ENCODE measurements at regions not wholly inside any gene's neighbourhood (a gene's known extent, or its start where the extent isn't known, plus 50 kb on each side); places are given as distances from the start of the nearest gene placed in this dataset.

DNA sequence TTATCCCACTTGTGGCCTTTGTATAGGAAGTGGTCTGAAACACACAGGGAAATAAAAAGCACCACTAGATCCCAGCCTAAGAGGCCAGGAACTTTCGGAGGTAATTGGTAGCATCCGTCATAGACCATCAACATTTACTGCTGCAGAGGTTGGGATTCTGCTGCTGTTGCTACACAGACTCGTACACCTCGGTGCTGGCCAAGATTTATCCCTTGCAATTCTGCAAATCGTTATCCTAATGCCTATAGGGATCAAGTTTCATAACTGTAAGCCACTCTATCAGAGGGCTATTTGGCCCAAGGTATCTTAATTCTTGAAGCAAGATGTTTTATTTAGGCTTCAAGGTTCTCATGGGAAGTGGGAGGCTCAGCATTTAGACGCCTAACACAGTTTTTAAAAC lies 913.6 kb downstream of the GALC start:
- Mint-ChIP-seq H3K4me1 (ENCODE audit: low read depth) (no peaks in the 10 kb centered on the region), H3K27me3 (no peaks in the 10 kb centered on the region), H3K36me3 (ENCODE audit: insufficient read depth) (no peaks in the 10 kb centered on the region), H3K4me3 (ENCODE audit: low read depth) (no peak overlapping the region), H3K9me3 (ENCODE audit: low read depth) (no peaks in the 10 kb centered on the region), H3K27ac (no peak overlapping the region)
- TF ChIP-seq, protein P1, sequence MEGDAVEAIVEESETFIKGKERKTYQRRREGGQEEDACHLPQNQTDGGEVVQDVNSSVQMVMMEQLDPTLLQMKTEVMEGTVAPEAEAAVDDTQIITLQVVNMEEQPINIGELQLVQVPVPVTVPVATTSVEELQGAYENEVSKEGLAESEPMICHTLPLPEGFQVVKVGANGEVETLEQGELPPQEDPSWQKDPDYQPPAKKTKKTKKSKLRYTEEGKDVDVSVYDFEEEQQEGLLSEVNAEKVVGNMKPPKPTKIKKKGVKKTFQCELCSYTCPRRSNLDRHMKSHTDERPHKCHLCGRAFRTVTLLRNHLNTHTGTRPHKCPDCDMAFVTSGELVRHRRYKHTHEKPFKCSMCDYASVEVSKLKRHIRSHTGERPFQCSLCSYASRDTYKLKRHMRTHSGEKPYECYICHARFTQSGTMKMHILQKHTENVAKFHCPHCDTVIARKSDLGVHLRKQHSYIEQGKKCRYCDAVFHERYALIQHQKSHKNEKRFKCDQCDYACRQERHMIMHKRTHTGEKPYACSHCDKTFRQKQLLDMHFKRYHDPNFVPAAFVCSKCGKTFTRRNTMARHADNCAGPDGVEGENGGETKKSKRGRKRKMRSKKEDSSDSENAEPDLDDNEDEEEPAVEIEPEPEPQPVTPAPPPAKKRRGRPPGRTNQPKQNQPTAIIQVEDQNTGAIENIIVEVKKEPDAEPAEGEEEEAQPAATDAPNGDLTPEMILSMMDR (IDR thresholded peaks at IDR 0.05; ENCODE audit: unreplicated experiment): no peak
- DNase-seq (ENCODE audit: low spot score, unreplicated experiment): no peak

DNA sequence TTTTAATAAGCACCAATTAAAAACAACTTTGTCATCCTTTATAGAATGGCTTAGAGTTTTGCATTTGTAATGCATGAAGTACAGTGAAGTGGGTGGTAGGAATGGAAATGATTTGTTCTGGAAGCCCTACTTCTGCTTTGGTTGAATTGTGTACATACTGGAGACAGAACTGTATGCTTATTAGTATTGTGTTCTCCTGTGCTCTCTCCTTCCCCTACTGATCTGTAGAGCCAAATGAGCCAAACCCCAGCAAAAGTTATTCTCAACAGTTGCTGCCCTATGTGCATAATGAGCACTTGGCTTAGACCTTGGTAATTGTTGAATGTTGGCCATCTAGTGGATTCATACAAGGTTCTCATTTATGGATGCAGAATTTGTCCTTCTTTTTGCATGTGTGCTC lies 916.1 kb downstream of the GALC start:
- no peak for DNase-seq (ENCODE audit: low spot score, unreplicated experiment)
- Mint-ChIP-seq H3K27me3 (no peaks in the 10 kb centered on the region), H3K9me3 (ENCODE audit: low read depth) (no peaks in the 10 kb centered on the region), H3K4me3 (ENCODE audit: low read depth) (no peak overlapping the region), H3K27ac (no peak overlapping the region), H3K36me3 (ENCODE audit: insufficient read depth) (no peaks in the 10 kb centered on the region), H3K4me1 (ENCODE audit: low read depth) (no peaks in the 10 kb centered on the region)
- TF ChIP-seq, protein P1 (IDR thresholded peaks at IDR 0.05; ENCODE audit: unreplicated experiment): no peak

DNA sequence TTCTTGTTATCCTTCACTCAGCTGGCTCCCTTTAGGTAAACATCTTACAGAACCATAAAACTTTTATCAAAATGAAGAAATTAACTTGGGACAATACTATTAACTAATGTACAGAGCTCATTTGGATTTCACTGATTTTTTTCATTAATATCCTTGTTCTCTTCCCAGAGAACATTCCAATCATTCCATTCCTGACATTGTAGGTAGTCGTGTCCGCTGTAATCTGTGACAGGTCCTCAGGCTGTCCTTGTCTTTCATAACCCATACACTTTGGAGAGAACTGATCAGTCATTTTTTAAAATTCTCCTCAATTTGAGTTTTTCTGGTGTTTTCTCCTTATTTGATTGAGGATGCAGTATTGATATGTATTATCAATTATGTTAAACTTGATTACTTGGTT lies 916.8 kb downstream of the GALC start:
- Mint-ChIP-seq H3K9me3 (ENCODE audit: low read depth) (no peaks in the 10 kb centered on the region), H3K27me3 (no peaks in the 10 kb centered on the region)

DNA sequence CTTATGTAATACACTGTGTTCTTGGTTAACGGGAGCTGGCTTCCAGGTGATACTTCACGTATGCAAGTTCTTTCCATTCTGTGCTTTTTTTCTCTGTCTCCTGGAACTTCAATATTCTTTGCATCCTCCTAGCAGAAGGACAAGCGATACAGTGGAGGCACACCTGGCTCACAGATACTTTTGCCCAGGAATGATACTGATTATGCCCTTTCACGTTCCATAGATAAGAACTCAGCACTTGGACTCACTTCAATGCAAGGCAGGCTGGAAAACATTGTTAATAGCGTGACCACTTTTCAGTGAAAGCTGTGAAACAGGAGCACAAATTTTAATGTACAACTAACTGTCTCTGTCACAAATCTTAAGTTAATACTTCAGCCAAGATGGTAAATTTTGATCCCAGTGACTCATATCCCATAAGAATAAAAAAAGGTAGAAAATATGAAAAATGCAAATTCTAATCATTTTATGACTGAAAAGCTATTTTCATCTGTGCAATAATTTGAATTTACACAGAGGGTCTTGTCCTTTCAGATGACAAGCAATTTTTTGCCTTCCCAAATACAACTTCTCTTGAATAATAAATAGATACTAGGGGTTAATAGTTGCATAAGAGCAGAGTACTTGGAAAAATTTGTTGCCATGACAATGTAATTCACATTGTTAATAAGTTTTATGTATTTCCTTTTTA lies 919.0 kb downstream of the GALC start:
- H3K9me3 Mint-ChIP-seq (ENCODE audit: low read depth): no peaks in the 10 kb centered on the region
- no peaks in the 10 kb centered on the region for H3K27me3 Mint-ChIP-seq
- no peak for DNase-seq (ENCODE audit: low spot score, unreplicated experiment)
- H3K27ac Mint-ChIP-seq: no peak overlapping the region
- H3K4me1 Mint-ChIP-seq (ENCODE audit: low read depth): no peaks in the 10 kb centered on the region
- H3K4me3 Mint-ChIP-seq (ENCODE audit: low read depth): no peak overlapping the region
- no peaks in the 10 kb centered on the region for H3K36me3 Mint-ChIP-seq (ENCODE audit: insufficient read depth)
- TF ChIP-seq, protein P1 (IDR thresholded peaks at IDR 0.05; ENCODE audit: unreplicated experiment): no peak

More for the DNA sequence above, 916.8 kb downstream of the GALC start:
- Mint-ChIP-seq H3K36me3 (ENCODE audit: insufficient read depth) (no peaks in the 10 kb centered on the region), H3K4me1 (ENCODE audit: low read depth) (no peaks in the 10 kb centered on the region), H3K4me3 (ENCODE audit: low read depth) (no peak overlapping the region), H3K27ac (no peak overlapping the region)
- no peak for DNase-seq (ENCODE audit: low spot score, unreplicated experiment)
- TF ChIP-seq, protein P1 (IDR thresholded peaks at IDR 0.05; ENCODE audit: unreplicated experiment): no peak

DNA sequence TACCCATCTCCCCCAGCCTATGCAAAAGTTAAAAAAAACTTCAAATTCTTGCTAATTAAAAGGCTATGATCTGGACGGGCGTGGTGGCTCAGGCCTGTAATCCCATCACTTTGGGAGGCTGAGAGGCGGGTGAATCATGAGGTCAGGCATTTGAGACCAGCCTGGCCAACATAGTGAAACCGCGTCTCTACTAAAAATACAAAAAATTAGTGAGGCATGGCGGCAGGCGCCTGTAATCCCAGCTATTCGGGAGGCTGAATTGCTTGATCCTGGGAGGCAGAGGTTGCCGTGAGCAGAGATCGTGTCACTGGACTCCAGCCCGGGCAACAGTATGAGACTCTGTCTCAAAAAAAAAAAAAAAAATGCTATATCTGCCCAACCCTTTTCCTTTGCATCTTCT lies 925.4 kb downstream of the GALC start:
- TF ChIP-seq, protein P1 (IDR thresholded peaks at IDR 0.05; ENCODE audit: unreplicated experiment): no peak
- Mint-ChIP-seq H3K27ac (no peak overlapping the region), H3K4me1 (ENCODE audit: low read depth) (no peaks in the 10 kb centered on the region), H3K27me3 (no peaks in the 10 kb centered on the region), H3K36me3 (ENCODE audit: insufficient read depth) (no peaks in the 10 kb centered on the region), H3K9me3 (ENCODE audit: low read depth) (no peaks in the 10 kb centered on the region), H3K4me3 (ENCODE audit: low read depth) (no peak overlapping the region)
- no peak for DNase-seq (ENCODE audit: low spot score, unreplicated experiment)
